H1 (cell line): ENCODE measurements at regions not wholly inside any gene's neighbourhood (a gene's known extent, or its start where the extent isn't known, plus 50 kb on each side); places are given as distances from the start of the nearest gene placed in this dataset.

ENCODE experiments used
- CTCF ChIA-PET: fragments of 300-600 bp; sonication (Branson Sonifier 250); formaldehyde crosslinking; loops from one replicate; lab custom pipeline; 2021; ENCODE audit not compliant: partially characterized antibody; lab: Charles Lee
- POLR2A ChIA-PET: fragments of 300-600 bp; sonication (Branson Sonifier 250); formaldehyde crosslinking; loops from one replicate; lab custom pipeline; 2021; ENCODE audit warnings: inconsistent platforms; ENCODE audit not compliant: partially characterized antibody; lab: Charles Lee
- DNase-seq, 2 experiments: peaks; one replicate each; pipeline versions ENCODE4 v3.0.0 to v3.0.0-alpha.2; 2010 to 2022; ENCODE audit warnings: low spot score in 2 of 2, low read depth in 1 of 2, mixed read lengths in 1 of 2
- FAIRE-seq: peaks from 2 replicates; lab custom pipeline; 2011; peaks lifted over from hg19 to GRCh38; lab: Jason Lieb, UNC
- H2AFZ ChIP-seq: 2 replicates; pipeline ENCODE4 v1.8.1; 2012; ENCODE audit warnings: low read length, inconsistent platforms
- H2AK5ac ChIP-seq: 2 replicates; pipeline ENCODE4 v1.6.1; 2013; ENCODE audit warnings: low read depth, low read length
- H2BK120ac ChIP-seq: replicated peaks from 2 replicates; pipeline ENCODE3; 2013; ENCODE audit warnings: low read depth, low read length, inconsistent platforms
- H2BK12ac ChIP-seq: 2 replicates; pipeline ENCODE4 v1.6.1; 2013; ENCODE audit warnings: low read depth, low read length
- H2BK15ac ChIP-seq: 2 replicates; pipeline ENCODE4 v1.6.1; 2013; ENCODE audit warnings: low read length
- H2BK20ac ChIP-seq: 2 replicates; pipeline ENCODE4 v1.6.1; 2013; ENCODE audit warnings: low read length
- H2BK5ac ChIP-seq: 2 replicates; pipeline ENCODE4 v1.6.1; 2013; ENCODE audit warnings: low read depth, low read length
- H3K14ac ChIP-seq: 2 replicates; pipeline ENCODE4 v1.6.1; 2013; ENCODE audit warnings: inconsistent platforms; ENCODE audit not compliant: insufficient read length
- H3K18ac ChIP-seq: 2 replicates; pipeline ENCODE4 v1.6.1; 2013; ENCODE audit warnings: low read length; ENCODE audit errors: extremely low read depth
- H3K23ac ChIP-seq: 2 replicates; pipeline ENCODE4 v1.6.1; 2013; ENCODE audit warnings: inconsistent platforms; ENCODE audit not compliant: insufficient read length
- H3K23me2 ChIP-seq: 2 replicates; pipeline ENCODE4 v1.6.1; 2013; ENCODE audit warnings: low read depth, low read length
- H3K27ac ChIP-seq: 2 replicates; pipeline ENCODE4 v1.6.1; 2011; ENCODE audit warnings: low read depth, low read length, inconsistent platforms
- H3K27me3 ChIP-seq, 4 experiments: replicated peaks in 1 of 4; 1 replicate in 1 of 4; 2 replicates in 3 of 4; pipeline versions ENCODE4 v1.6.1 to v1.8.1; 2011 to 2013; ENCODE audit warnings: low read length in 3 of 4, mild to moderate bottlenecking in 3 of 4, inconsistent platforms in 2 of 4, mixed read lengths in 2 of 4, moderate library complexity in 1 of 4; ENCODE audit not compliant: control insufficient read depth in 3 of 4, insufficient read depth in 3 of 4; ENCODE audit errors: extremely low read depth in 1 of 4
- H3K36me3 ChIP-seq, 4 experiments: 2 replicates each; pipeline versions ENCODE4 v1.6.1 to v1.8.1; 2011 to 2013; ENCODE audit warnings: mild to moderate bottlenecking in 4 of 4, low read length in 3 of 4, moderate library complexity in 2 of 4, control low read depth in 1 of 4, inconsistent platforms in 1 of 4; ENCODE audit not compliant: insufficient read depth in 4 of 4, control insufficient read depth in 2 of 4
- H3K4ac ChIP-seq: replicated peaks from 2 replicates; pipeline ENCODE3; 2013; ENCODE audit warnings: low read length, low read depth, mixed read lengths, inconsistent platforms; ENCODE audit not compliant: insufficient read length
- H3K4me1 ChIP-seq, 4 experiments: replicated peaks in 1 of 4; 1 replicate in 1 of 4; 2 replicates in 3 of 4; pipeline versions ENCODE4 v1.6.1 to v1.8.1; 2011 to 2013; ENCODE audit warnings: low read length in 3 of 4, inconsistent platforms in 2 of 4, mixed read lengths in 1 of 4; ENCODE audit not compliant: insufficient read depth in 4 of 4, control insufficient read depth in 3 of 4
- H3K4me2 ChIP-seq, 2 experiments: 2 replicates each; pipeline versions ENCODE4 v1.6.1 to v1.8.1; 2011 to 2013; ENCODE audit warnings: low read depth in 2 of 2, low read length in 2 of 2, control low read depth in 1 of 2, inconsistent platforms in 1 of 2, mild to moderate bottlenecking in 1 of 2; ENCODE audit not compliant: insufficient read depth in 1 of 2
- H3K4me3 ChIP-seq, 4 experiments: fragments of 200-600, 300-600 bp in 1 of 4; sonication (generic), shearing (Covaris generic), sonication (Bioruptor Twin) in 1 of 4; 2 replicates each; pipeline versions ENCODE4 v1.5.1 to v1.8.1; 2011 to 2016; ENCODE audit warnings: low read length in 4 of 4, low read depth in 3 of 4, control low read depth in 2 of 4, inconsistent platforms in 2 of 4, mild to moderate bottlenecking in 2 of 4, mixed read lengths in 1 of 4, moderate library complexity in 1 of 4; ENCODE audit not compliant: insufficient read depth in 2 of 4; ENCODE audit errors: extremely low read depth in 1 of 4
- H3K56ac ChIP-seq: replicated peaks from 2 replicates; pipeline ENCODE3; 2013; ENCODE audit warnings: low read depth, mild to moderate bottlenecking, mixed read lengths, low read length, inconsistent platforms; ENCODE audit not compliant: insufficient read length
- H3K79me1 ChIP-seq: 2 replicates; pipeline ENCODE4 v1.6.1; 2013; ENCODE audit warnings: low read depth, low read length, control low read depth
- H3K79me2 ChIP-seq, 2 experiments: 2 replicates each; pipeline versions ENCODE4 v1.6.1 to v1.8.1; 2012 to 2013; ENCODE audit warnings: low read length in 2 of 2, mild to moderate bottlenecking in 2 of 2, inconsistent platforms in 1 of 2; ENCODE audit not compliant: insufficient read depth in 2 of 2, control insufficient read depth in 1 of 2
- H3K9ac ChIP-seq, 4 experiments: replicated peaks in 1 of 4; 1 replicate in 1 of 4; 2 replicates in 3 of 4; pipeline versions ENCODE4 v1.6.1 to v1.8.1; 2011 to 2013; ENCODE audit warnings: low read depth in 3 of 4, low read length in 3 of 4, control low read depth in 2 of 4, mild to moderate bottlenecking in 2 of 4, moderate library complexity in 2 of 4, inconsistent platforms in 1 of 4; ENCODE audit errors: extremely low read depth in 1 of 4
- H3K9me3 ChIP-seq, 2 experiments: 2 replicates each; pipeline versions ENCODE4 v1.6.1 to v1.8.1; 2012 to 2013; ENCODE audit warnings: mild to moderate bottlenecking in 2 of 2, moderate library complexity in 2 of 2, control low read depth in 1 of 2, inconsistent platforms in 1 of 2, low read depth in 1 of 2, low read length in 1 of 2, mixed read lengths in 1 of 2; ENCODE audit not compliant: insufficient read depth in 2 of 2
- H4K20me1 ChIP-seq, 2 experiments: replicated peaks in 1 of 2; 2 replicates each; pipeline versions ENCODE3 to v1.8.1; 2011 to 2013; ENCODE audit warnings: inconsistent platforms in 2 of 2, low read length in 2 of 2, mild to moderate bottlenecking in 1 of 2; ENCODE audit not compliant: insufficient read depth in 2 of 2, control insufficient read depth in 1 of 2
- H4K5ac ChIP-seq: 2 replicates; pipeline ENCODE4 v1.6.1; 2013; ENCODE audit warnings: low read length, low read depth, mixed read lengths, inconsistent platforms; ENCODE audit not compliant: insufficient read length
- H4K8ac ChIP-seq: 2 replicates; pipeline ENCODE4 v1.8.0; 2013; ENCODE audit warnings: mild to moderate bottlenecking, moderate library complexity, low read length, inconsistent platforms; ENCODE audit not compliant: insufficient read depth; ENCODE audit errors: extremely low read depth
- H4K91ac ChIP-seq: replicated peaks from 2 replicates; pipeline ENCODE3; 2013; ENCODE audit warnings: low read length, mixed read lengths, inconsistent platforms; ENCODE audit not compliant: insufficient read length
- BACH1 ChIP-seq: IDR thresholded peaks from 2 replicates; pipeline ENCODE4 v1.6.1; 2012; ENCODE audit warnings: low read length, improper control_type of control experiment
- POLR2AphosphoS5 ChIP-seq: IDR thresholded peaks from 2 replicates; pipeline ENCODE4 v1.6.1; 2011; ENCODE audit warnings: low read depth, low read length
- WGBS, 2 experiments: shearing (Covaris generic) in 1 of 2; methylation state at CpG; one replicate each; pipeline versions ENCODE4 v1.1.6 to v1.1.7; 2013 to 2015; ENCODE audit warnings: low lambda C conversion rate in 2 of 2, mixed read lengths in 2 of 2, inconsistent platforms in 1 of 2, low coverage in 1 of 2, missing lambda C conversion rate in 1 of 2; ENCODE audit not compliant: insufficient replicate concordance in 2 of 2, insufficient coverage in 1 of 2, insufficient read length in 1 of 2; ENCODE audit errors: extremely low coverage in 1 of 2, missing lambda C conversion rate in 1 of 2; 5-methylcytosine and 5-hydroxymethylcytosine counted together

GRCh38 chr4:177099211-177099610, 210.5 kb upstream of the NEIL3 start:
- H3K4me3 ChIP-seq = no peak overlapping the region
- no peak overlapping the region for H2BK120ac ChIP-seq
- no peak overlapping the region for H3K9ac ChIP-seq
- no peak overlapping the region for H4K5ac ChIP-seq
- no peaks in the 10 kb centered on the region for H4K20me1 ChIP-seq
- H3K27ac ChIP-seq = no peak overlapping the region
- ChIA-PET POLR2A (no interaction called here), CTCF (interaction anchor here (0.7 kb wide), 1 partner anchor 1690 kb away, joined by 3 read pairs; no protein-coding TSS in a partner anchor)
- no peaks in the 10 kb centered on the region for H3K27me3 ChIP-seq
- H3K56ac ChIP-seq = no peak overlapping the region
- no peak for DNase-seq
- H3K14ac ChIP-seq = no peak overlapping the region
- H2BK15ac ChIP-seq = no peak overlapping the region
- H3K79me1 ChIP-seq = no peaks in the 10 kb centered on the region
- H3K79me2 ChIP-seq = no peaks in the 10 kb centered on the region
- no peaks in the 10 kb centered on the region for H3K36me3 ChIP-seq
- no peaks in the 10 kb centered on the region for H3K23me2 ChIP-seq
- H3K4me2 ChIP-seq = no peak overlapping the region
- no peak overlapping the region for H4K91ac ChIP-seq
- H3K18ac ChIP-seq = no peak overlapping the region
- no peak overlapping the region for H2AK5ac ChIP-seq
- H3K23ac ChIP-seq = no peak overlapping the region
- H3K9me3 ChIP-seq = no peaks in the 10 kb centered on the region
- H2BK12ac ChIP-seq = no peak overlapping the region
- 93% methylated on average over 6 of the region's 6 CpGs; no CpG with 5 or more reads in 1 of the 2 experiments for WGBS, 2 experiments
- no peaks in the 10 kb centered on the region for H3K4me1 ChIP-seq
- no peak for FAIRE-seq
- no peak overlapping the region for H2BK20ac ChIP-seq
- no peak for TF ChIP-seq POLR2AphosphoS5
- no peak for TF ChIP-seq BACH1
- H3K4ac ChIP-seq = no peak overlapping the region
- no peak overlapping the region for H2BK5ac ChIP-seq
- H4K8ac ChIP-seq = no peak overlapping the region
- H2AFZ ChIP-seq = no peak overlapping the region
